Common myeloid progenitor, CD34-positive (primary cell): ENCODE measurements at regions not wholly inside any gene's neighbourhood (a gene's known extent, or its start where the extent isn't known, plus 50 kb on each side); places are given as distances from the start of the nearest gene placed in this dataset.
"Not testable (repeated sequence)": the region's sequence is repeated elsewhere in the genome, so short reads cannot be mapped to it uniquely, and the experiment has no call there.

ENCODE experiments used
- CTCF ChIA-PET: fragments of 350-600 bp; sonication (Branson Sonifier 250); formaldehyde crosslinking; loops from one replicate; lab custom pipeline; 2021; ENCODE audit warnings: antibody characterized with exemption; lab: Charles Lee
- POLR2A ChIA-PET: fragments of 350-600 bp; sonication (Branson Sonifier 250); formaldehyde crosslinking; loops from one replicate; lab custom pipeline; 2021; ENCODE audit warnings: antibody characterized with exemption; lab: Charles Lee
- DNase-seq, 3 donors: peaks; one replicate each; pipeline versions ENCODE4 v3.0.0 to v3.0.0-alpha.2; 2013
- H3K27ac ChIP-seq, 2 experiments: 1 replicate in 1 of 2; 2 replicates in 1 of 2; pipeline ENCODE4 v1.7.0; 2013; ENCODE audit warnings: inconsistent platforms in 2 of 2, low read length in 2 of 2, mild to moderate bottlenecking in 2 of 2, low read depth in 1 of 2, moderate library complexity in 1 of 2; ENCODE audit not compliant: severe bottlenecking in 2 of 2, insufficient read depth in 1 of 2, poor library complexity in 1 of 2
- H3K27me3 ChIP-seq, 5 experiments: replicated peaks in 2 of 5; 1 replicate in 3 of 5; 2 replicates in 2 of 5; pipeline versions ENCODE4 v1.6.1 to v1.7.0; 2013; ENCODE audit warnings: low read length in 4 of 5, mild to moderate bottlenecking in 2 of 5, moderate library complexity in 2 of 5, inconsistent platforms in 1 of 5; ENCODE audit not compliant: insufficient read depth in 5 of 5, control insufficient read depth in 4 of 5
- H3K36me3 ChIP-seq, 4 experiments: 1 replicate in 2 of 4; 2 replicates in 2 of 4; pipeline versions ENCODE4 v1.6.1 to v1.7.0; 2013; ENCODE audit warnings: low read length in 3 of 4, control low read depth in 1 of 4, mild to moderate bottlenecking in 1 of 4; ENCODE audit not compliant: control insufficient read depth in 4 of 4, insufficient read depth in 4 of 4
- H3K4me1 ChIP-seq, 4 experiments: 1 replicate in 3 of 4; 2 replicates in 1 of 4; pipeline versions ENCODE4 v1.6.1 to v1.7.1; 2013; ENCODE audit warnings: low read length in 3 of 4, mild to moderate bottlenecking in 3 of 4, control low read depth in 1 of 4, inconsistent platforms in 1 of 4, moderate library complexity in 1 of 4; ENCODE audit not compliant: control insufficient read depth in 4 of 4, insufficient read depth in 4 of 4; ENCODE audit errors: control extremely low read depth in 1 of 4
- H3K4me3 ChIP-seq, 7 experiments: 1 replicate in 4 of 7; 2 replicates in 3 of 7; pipeline versions ENCODE4 v1.5.1 to v1.7.0; 2013; ENCODE audit warnings: mild to moderate bottlenecking in 7 of 7, low read length in 6 of 7, moderate library complexity in 6 of 7, inconsistent platforms in 2 of 7, low read depth in 2 of 7, control low read depth in 1 of 7; ENCODE audit not compliant: insufficient read depth in 4 of 7, control insufficient read depth in 1 of 7; ENCODE audit errors: extremely low read depth in 1 of 7
- H3K9me3 ChIP-seq, 5 experiments: 1 replicate in 4 of 5; 2 replicates in 1 of 5; pipeline versions ENCODE4 v1.6.1 to v1.7.1; 2013; ENCODE audit warnings: low read length in 4 of 5, mild to moderate bottlenecking in 2 of 5, inconsistent platforms in 1 of 5, low read depth in 1 of 5, moderate library complexity in 1 of 5; ENCODE audit not compliant: control insufficient read depth in 4 of 5, insufficient read depth in 2 of 5; ENCODE audit errors: control extremely low read depth in 1 of 5
- WGBS: methylation state at CpG from one replicate; pipeline ENCODE4 v1.1.5; 2013; ENCODE audit not compliant: insufficient coverage; 5-methylcytosine and 5-hydroxymethylcytosine counted together

GRCh38 chr13:79987323-79987722 lies 353.6 kb downstream of the SPRY2 start:
- Histone ChIP-seq H3K27me3 (no peaks in the 10 kb centered on the region), H3K27ac (no peak overlapping the region), H3K36me3 (no peaks in the 10 kb centered on the region), H3K4me1 (no peaks in the 10 kb centered on the region), H3K4me3 (no peak overlapping the region), H3K9me3 (no peaks in the 10 kb centered on the region)
- POLR2A ChIA-PET, result no interaction called here
- CTCF ChIA-PET, result no interaction called here
- DNase-seq, result no peak

- H3K27ac ChIP-seq, result no peak overlapping the region
Measured at GRCh38 chr13:79986890-79987289, 354.0 kb downstream of the SPRY2 start.

DNA sequence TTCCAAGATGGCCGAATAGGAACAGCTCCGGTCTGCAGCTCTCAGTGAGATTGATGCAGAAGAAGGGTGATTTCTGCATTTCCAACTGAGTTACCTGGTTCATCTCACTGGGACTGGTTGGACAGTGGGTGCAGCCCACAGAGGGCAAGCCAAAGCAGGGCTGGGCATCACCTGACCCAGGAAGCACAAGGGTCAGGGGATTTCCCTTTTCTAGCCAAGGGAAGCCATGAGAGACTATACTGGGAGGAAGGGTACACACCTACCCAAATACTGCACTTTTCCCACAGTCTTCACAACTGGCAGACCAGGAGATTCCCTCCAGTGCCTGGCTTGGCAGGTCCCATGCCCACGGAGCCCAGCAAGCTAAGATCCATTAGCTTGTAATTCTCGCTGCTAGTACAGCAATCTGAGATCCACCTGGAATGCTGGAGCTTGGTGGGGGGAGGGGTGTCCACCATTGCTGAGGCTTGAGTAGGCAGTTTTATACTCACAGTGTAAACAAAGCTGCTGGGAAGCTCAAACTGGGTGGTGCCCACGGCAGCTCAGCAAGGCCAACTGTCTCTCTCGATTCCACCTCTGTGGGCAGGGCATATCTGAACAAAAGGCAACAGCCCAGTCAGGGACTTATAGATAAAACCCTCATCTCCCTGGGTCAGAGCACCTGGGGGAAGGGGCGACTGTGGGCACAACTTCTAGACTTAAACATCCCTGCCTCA lies 365.8 kb downstream of the SPRY2 start:
- H3K4me1 ChIP-seq, H3K4me3 ChIP-seq, H3K27me3 ChIP-seq, H3K36me3 ChIP-seq, CTCF ChIA-PET, DNase-seq, H3K27ac ChIP-seq, POLR2A ChIA-PET: not testable (repeated sequence)
- H3K9me3 ChIP-seq, result peaks cover 0 to 29% (median 7%) of the 10 kb centered on the region in 5 experiments
- WGBS, result 92% methylated on average over 5 of the region's 7 CpGs

More at GRCh38 chr13:79986890-79987289, 354.0 kb downstream of the SPRY2 start:
- WGBS, result no CpG with 5 or more reads among the region's 1 CpG
- DNase-seq, result no peak
- ChIA-PET POLR2A (no interaction called here), CTCF (no interaction called here)
- Histone ChIP-seq H3K27me3 (no peaks in the 10 kb centered on the region), H3K4me1 (no peaks in the 10 kb centered on the region), H3K36me3 (no peaks in the 10 kb centered on the region), H3K4me3 (no peak overlapping the region), H3K9me3 (no peaks in the 10 kb centered on the region)

DNA sequence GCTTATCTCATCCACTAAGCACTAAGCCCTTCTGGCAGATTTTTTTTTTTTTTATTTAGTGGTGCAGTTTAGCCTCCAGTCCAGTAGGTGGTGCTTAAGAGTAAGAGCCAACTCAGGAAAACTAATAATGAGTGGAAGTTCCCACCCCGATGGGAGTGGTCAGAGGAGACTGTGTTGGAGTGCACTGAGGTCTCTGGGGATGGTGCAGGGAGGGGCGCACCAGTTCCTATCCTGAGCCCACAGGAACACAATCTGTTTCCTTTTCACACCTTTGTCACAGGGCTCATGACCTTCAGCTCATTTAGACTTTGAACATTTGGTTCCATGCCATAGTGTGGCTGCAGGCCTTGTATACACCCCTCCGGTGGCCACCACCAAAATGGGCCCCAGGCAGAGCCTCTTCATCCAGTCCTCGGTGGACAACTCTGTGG lies 367.4 kb downstream of the SPRY2 start:
- no peak overlapping the region for H3K4me3 ChIP-seq
- DNase-seq, result peak; percentile 4 to 30 (median 26)
- H3K27me3 ChIP-seq, result no peaks in the 10 kb centered on the region
- H3K4me1 ChIP-seq, result no peaks in the 10 kb centered on the region
- H3K9me3 ChIP-seq, result peaks cover 0 to 29% (median 7%) of the 10 kb centered on the region in 5 experiments
- no peaks in the 10 kb centered on the region for H3K36me3 ChIP-seq
- H3K27ac ChIP-seq, result no peak overlapping the region
- ChIA-PET CTCF (interaction anchor here (0.7 kb wide), 1 partner anchor 30 kb away, joined by 3 read pairs; no protein-coding TSS in a partner anchor), POLR2A (no interaction called here)
- 94% methylated on average over 3 of the region's 4 CpGs for WGBS

DNA sequence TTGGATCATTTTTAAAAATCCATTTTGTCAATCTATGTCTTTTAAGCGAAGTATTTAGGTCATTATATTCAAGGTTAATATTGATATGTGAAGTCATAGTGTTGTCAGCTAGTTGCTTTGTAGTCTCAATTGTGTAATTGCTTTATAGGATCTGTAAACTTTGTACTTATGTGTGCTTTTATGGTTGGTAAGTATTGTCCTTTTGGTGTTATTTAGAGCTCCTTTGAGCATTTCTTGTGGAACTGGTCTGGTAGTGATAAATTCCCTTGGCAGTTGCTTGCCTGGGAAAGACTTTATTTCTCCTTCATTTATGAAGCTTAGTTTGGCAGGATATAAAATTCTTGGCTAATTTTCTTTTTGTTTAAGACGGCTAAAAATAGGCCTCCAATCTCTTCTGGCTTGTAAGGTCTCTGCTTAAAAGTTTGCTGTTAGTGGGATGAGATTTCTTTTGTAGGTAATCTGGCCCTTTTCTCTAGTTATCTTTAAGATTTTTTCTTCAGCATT lies 368.8 kb downstream of the SPRY2 start:
- H3K27ac ChIP-seq, result no peak overlapping the region
- no peaks in the 10 kb centered on the region for H3K27me3 ChIP-seq
- ChIA-PET CTCF (no interaction called here), POLR2A (no interaction called here)
- H3K36me3 ChIP-seq, result no peaks in the 10 kb centered on the region
- H3K4me1 ChIP-seq, result no peaks in the 10 kb centered on the region
- DNase-seq, result no peak
- WGBS, result 100% methylated on average over 1 of the region's 2 CpGs
- H3K4me3 ChIP-seq, result no peak overlapping the region
- peaks cover 0 to 29% (median 7%) of the 10 kb centered on the region in 5 experiments for H3K9me3 ChIP-seq

DNA sequence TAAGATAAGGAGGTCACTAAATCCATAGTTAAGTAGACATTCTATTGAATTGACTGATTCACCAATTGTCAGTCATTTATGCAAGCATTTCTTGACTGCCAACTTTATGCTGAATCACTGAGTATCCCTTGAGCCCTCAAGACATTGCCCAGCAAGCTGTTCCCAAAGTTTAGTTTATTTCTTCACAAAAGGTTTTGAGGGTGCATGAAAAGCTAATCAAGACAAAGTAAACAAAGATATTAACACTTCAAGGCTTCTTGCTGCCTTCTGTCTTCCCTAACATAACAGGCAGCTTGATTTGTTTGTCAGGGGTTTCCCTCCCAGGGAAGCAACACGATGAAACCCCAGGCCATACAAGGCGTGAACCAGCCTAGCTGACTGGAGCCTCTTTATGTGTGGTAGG lies 374.4 kb downstream of the SPRY2 start:
- Histone ChIP-seq H3K4me1 (no peaks in the 10 kb centered on the region), H3K36me3 (no peaks in the 10 kb centered on the region), H3K9me3 (peaks cover 0 to 2% (median 0%) of the 10 kb centered on the region in 5 experiments), H3K27me3 (no peaks in the 10 kb centered on the region), H3K4me3 (no peak overlapping the region), H3K27ac (no peak overlapping the region)
- ChIA-PET CTCF (no interaction called here), POLR2A (no interaction called here)
- 94% methylated on average over 2 of the region's 2 CpGs for WGBS
- DNase-seq, result no peak

DNA sequence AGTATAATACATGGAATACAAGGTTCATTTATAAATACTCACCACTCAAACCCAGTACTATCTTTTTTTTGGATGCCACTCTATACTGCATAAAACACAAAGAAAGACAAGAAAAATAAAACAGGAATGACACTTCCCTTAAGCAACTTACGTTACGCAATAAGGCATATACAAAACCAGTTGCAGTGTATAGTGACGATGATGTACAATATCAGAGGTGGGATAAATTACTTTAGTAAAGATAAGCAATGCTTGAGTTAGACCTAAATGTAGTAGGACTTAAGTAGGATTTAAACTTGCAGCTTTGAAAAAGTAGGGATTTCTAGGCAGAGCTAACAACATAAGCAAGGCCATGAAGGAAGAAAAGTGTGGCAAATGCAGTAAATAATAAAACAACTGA lies 374.9 kb downstream of the SPRY2 start:
- Histone ChIP-seq H3K27ac (no peak overlapping the region), H3K4me3 (no peak overlapping the region), H3K4me1 (no peaks in the 10 kb centered on the region), H3K27me3 (no peaks in the 10 kb centered on the region), H3K36me3 (no peaks in the 10 kb centered on the region), H3K9me3 (no peaks in the 10 kb centered on the region)
- WGBS, result 95% methylated on average over 3 of the region's 3 CpGs
- CTCF ChIA-PET, result no interaction called here
- no peak for DNase-seq
- POLR2A ChIA-PET, result no interaction called here
